ENCODE measurements at regions not wholly inside any gene's neighbourhood (a gene's known extent, or its start where the extent isn't known, plus 50 kb on each side); places are given as distances from the start of the nearest gene placed in this dataset.

GRCh38 chr4:137663251-137664045 is 131.2 kb upstream of the PCDH18 start:
- TF ChIP-seq, protein P1, sequence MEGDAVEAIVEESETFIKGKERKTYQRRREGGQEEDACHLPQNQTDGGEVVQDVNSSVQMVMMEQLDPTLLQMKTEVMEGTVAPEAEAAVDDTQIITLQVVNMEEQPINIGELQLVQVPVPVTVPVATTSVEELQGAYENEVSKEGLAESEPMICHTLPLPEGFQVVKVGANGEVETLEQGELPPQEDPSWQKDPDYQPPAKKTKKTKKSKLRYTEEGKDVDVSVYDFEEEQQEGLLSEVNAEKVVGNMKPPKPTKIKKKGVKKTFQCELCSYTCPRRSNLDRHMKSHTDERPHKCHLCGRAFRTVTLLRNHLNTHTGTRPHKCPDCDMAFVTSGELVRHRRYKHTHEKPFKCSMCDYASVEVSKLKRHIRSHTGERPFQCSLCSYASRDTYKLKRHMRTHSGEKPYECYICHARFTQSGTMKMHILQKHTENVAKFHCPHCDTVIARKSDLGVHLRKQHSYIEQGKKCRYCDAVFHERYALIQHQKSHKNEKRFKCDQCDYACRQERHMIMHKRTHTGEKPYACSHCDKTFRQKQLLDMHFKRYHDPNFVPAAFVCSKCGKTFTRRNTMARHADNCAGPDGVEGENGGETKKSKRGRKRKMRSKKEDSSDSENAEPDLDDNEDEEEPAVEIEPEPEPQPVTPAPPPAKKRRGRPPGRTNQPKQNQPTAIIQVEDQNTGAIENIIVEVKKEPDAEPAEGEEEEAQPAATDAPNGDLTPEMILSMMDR (IDR thresholded peaks at IDR 0.05) = no peak
- TF ChIP-seq POLR2A (IDR thresholded peaks at IDR 0.05) = no peak
